TTC549 (cell line): ENCODE measurements at regions not wholly inside any gene's neighbourhood (a gene's known extent, or its start where the extent isn't known, plus 50 kb on each side); places are given as distances from the start of the nearest gene placed in this dataset.

Experiments
- FAIRE-seq: peaks from 2 replicates; lab custom pipeline; 2012; peaks lifted over from hg19 to GRCh38; lab: Jason Lieb, UNC

GRCh38 chr3:76631251-76631650, 408.6 kb upstream of the ROBO2 start:
- FAIRE-seq = no peak

DNA sequence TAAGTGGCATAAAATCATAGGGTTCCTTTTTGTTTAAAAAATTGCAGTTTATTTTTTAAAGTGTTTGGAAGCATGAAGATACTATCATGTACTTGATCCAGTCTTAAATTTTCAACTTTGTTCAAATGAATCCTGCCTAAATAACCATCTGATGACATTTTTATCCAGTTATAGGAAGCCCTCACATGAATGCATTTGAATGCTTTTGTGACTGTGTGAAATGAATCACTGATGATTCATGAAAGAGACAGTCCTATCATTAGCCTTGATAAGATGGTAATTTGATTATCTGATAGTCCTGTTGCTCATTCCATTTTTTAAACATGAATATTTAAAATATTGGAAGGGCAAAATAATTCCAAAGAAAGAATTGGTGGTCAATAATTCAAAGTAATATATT, 401.9 kb upstream of the ROBO2 start:
- FAIRE-seq = no peak

DNA sequence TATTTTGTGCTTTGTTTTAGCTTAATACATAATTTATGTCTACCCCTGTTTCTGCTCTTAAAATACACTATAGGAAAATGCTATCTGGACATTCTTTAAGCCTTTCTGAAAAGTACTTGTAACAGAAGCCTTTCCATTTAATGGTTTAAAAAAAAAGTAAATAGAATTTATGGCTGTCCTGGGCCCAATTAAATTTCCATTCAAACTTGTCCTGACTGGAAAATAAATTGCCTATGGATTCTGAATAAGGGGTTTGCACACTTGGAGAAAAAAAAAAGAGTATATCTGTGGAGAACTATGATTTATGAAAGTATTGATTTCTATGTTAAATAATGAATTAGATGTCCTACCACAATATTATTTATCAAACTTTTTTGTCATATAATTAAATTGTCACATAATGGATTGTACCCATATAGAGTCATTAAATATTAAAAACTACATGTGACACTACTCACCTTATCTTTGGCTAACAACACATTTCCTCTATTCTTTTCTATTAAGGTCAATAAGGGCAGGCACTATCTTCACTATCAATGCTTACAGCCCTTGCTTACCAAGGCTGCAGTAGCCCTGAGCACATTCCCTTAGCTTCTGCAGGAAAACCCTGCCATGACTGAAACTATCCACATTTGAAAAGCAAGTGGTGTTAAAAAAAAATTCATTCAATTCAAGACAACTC, 396.1 kb upstream of the ROBO2 start:
- FAIRE-seq = no peak

- no peak for FAIRE-seq
Observed at GRCh38 chr3:76644305-76644675, 395.6 kb upstream of the ROBO2 start.

GRCh38 chr3:76645724-76646123, 394.2 kb upstream of the ROBO2 start:
- no peak for FAIRE-seq

- no peak for FAIRE-seq
Observed at GRCh38 chr3:76646921-76647562, 392.9 kb upstream of the ROBO2 start.

- FAIRE-seq = no peak
Observed at GRCh38 chr3:76651784-76652183, 388.1 kb upstream of the ROBO2 start.

DNA sequence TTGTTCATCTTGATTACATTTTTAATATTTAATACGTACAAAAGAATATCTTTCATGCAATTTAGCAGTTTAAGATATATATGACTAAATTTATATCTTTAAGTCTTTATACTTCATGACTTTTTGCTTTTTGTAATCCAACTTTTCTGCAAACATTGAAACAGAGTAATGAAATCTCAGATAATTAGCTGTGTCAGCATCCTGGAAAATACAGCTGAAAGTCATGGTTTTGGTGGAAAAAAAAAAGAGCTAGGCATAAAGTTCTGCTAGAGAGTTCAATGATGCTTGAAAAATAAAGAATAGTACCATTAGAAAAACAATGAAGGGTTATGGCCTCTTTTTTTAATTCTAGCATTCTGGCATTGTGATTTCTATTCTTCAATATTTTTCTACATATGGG, 387.4 kb upstream of the ROBO2 start:
- FAIRE-seq = no peak

DNA sequence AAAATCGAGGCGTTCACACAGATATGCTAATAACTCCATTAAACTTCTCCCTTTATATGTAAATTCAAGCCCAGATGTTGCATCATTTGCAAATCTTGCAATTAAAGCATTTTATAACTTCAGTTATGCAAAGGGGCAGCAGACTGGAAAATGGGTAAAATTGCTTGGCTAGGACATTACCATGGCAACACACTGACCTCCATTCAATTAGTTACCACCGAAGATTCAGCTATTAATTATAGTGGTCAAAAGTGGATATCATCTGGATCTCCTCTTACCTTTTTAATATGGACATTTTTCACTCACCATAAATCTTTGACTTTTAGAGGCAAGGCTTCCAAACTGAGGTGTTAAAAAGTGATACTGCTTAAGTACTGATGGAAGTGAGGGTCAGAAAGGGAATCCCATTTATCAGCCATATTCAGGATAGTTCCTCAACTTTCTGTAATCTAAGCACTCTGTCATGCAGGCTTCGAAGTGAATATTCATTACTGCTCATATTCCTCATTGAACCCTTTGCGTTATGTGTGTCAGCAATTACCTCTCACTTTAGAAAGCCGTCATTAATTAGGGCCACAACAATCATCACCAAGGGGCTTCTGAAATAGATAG, 386.2 kb upstream of the ROBO2 start:
- FAIRE-seq = no peak

DNA sequence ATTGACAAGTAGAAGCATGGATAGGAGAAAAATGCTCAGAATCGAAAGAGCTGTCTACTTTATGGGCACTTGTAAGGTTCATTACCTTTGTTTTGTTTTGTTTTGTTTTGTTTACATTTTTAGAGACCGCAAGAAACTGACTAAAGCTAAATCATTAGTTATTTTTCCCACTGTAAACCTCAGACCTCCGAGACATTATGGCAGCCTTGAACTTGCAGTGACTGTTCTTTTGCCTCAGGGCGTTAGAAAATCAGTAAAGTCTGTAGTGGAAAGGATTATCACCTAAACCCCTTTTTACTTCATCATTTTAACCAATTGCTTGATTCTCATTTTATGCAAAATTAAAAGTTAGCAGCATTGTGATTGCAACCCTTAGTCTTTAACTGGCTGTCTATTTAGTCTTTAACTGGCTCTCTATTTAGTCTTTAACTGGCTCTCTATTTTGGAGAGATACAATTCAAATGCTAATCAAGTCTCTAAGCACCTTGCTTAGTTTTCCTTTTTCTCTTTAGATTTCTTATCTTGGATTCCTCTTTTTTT, 383.3 kb upstream of the ROBO2 start:
- FAIRE-seq = no peak

- FAIRE-seq = no peak
Observed at GRCh38 chr3:76657909-76658308, 382.0 kb upstream of the ROBO2 start.

DNA sequence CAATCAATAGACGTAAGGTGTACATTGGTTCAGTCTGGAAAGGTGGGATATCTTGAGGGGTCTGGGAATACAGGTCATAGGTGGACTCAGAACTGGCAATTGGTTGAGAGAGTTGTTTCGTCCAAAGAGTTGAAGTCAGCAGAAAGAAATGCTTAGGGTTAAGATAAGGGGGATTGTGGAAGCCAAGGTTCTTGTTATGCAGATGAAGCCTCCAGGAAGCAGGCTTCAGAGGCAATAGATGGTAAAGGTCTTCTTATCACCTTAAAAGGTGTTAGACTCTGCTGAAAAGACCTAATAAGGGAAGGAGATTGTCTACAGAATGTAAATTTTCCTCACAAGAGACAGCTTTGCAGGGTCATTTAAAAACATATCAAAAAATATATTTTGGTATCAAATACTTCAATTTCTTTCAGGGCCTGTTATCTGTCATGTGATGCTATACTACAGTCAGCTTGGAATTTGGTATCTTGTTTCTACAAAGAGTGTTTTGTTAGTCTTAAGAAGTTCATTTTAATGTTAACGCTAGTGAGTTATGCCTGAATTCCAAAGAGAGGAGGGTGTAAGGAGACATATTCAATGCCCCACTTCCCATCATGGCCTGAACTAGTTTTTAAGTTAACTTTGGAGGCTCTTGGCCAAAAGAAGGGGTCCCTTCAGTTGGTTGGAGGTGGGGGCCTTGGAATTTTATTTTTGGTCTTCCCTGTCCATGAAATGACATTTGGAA, 378.2 kb upstream of the ROBO2 start:
- FAIRE-seq = no peak

- FAIRE-seq = no peak
Observed at GRCh38 chr3:76664816-76665215, 375.1 kb upstream of the ROBO2 start.

DNA sequence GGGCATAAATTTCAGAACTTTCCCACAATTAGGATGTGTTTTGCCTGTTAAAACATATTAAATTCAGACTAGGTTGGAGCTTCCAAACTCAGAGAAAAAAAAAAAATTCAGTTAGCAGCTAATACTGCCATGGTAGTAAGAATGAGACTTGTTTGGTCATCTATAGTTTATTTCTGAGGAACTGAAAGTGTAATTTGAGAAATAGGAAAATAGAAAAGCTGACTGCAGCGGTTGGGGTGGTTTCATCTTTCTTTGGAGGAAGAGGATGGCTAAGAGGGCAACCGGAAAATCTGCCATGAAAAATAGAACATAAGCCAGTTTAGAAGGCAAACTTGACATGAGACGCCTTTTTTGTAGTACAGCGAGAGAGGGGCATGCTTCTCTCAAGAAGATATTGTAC, 371.2 kb upstream of the ROBO2 start:
- no peak for FAIRE-seq

- no peak for FAIRE-seq
Observed at GRCh38 chr3:76669322-76669721, 370.6 kb upstream of the ROBO2 start.

GRCh38 chr3:76673171-76673570, 366.7 kb upstream of the ROBO2 start:
- FAIRE-seq = no peak

DNA sequence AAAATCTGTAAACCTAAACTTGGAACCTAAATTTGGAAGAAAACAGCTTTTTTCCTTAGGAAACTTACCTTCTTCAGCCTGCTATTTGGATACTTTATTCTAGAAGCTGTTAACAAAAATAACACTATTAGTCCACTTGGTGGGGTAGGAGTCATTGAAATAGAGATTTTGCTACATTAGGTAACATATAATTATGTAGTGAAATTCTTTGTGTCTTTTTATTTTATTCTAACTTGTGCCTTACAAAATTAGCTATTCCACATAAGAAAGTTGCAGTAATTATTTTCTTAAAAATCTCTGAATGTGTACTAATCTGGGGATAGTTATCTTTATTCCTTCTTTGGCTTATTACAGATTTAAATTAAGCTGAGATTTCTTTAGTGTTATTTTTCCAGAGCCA, 360.4 kb upstream of the ROBO2 start:
- no peak for FAIRE-seq

DNA sequence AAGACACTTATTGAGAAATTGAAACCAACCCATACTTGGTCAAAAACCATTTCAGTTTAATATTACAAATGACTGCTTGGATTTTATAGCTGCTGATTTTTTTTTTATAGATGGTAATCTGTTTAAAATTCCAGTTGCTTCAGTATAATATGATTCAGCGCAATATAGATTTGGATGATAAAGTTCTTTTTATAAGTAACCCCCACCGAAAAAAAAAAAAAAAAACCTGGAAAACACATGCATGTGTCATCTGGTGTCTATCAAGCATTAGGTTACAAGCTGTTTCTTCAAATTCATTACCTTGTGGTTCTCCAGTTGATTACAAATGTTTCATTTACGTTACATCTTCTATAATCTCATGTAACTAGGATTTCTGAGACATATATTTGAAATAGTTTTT, 356.6 kb upstream of the ROBO2 start:
- FAIRE-seq = no peak

DNA sequence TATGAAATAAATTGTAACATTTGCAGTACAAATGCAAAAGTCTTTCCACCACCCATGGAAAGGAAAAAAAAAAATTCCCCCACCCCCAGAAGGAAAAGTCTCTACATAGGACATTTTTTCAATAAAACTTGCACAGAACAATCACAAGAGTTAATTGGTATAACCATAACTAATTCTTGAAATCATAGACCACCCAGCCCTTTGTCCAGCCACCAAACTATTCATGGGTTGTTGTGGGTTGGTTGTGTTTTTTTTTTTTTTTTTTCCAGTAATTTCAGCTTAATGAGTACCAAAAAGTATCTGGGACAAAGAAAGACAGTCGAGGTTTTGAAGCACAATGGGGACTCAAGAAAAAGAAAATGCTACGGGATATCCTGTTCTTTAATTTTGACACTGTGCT, 355.0 kb upstream of the ROBO2 start:
- no peak for FAIRE-seq

- no peak for FAIRE-seq
Observed at GRCh38 chr3:76685858-76686257, 354.0 kb upstream of the ROBO2 start.

DNA sequence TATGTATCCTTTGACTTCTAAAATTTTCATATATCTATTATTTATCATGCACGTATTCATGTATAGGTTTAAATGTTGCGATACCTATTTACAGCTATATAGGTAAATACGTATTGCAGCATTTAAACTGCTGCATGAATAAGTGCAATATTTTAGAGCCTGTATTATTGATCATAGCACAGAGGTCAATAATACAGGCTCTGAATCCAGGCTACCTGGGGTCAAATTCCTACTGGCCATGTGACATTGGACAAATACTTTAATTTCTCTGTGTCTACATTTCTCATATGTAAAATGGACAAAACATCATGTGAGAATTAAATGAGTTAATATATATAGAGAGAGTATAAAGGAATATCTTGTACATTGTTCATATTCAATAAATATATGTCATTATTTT, 352.9 kb upstream of the ROBO2 start:
- no peak for FAIRE-seq

DNA sequence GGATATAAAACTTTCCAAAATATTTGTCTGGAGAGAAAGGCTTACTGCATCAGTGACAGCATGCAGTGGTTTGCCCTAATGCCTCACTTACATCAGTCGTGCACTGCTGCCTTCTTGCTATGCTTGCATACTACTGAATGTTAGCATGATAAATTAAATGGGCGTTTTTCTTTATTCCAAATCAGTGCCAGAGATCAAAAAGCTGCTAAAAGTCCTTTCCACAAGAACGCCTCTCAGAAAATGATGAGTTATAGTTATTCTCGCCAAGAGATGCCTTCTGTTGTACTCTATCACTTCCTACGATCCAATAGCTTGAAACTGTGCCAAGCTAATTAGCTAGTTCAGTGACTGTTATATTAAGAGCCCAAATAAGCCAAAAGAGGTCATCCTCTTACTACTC, 345.8 kb upstream of the ROBO2 start:
- FAIRE-seq = no peak

DNA sequence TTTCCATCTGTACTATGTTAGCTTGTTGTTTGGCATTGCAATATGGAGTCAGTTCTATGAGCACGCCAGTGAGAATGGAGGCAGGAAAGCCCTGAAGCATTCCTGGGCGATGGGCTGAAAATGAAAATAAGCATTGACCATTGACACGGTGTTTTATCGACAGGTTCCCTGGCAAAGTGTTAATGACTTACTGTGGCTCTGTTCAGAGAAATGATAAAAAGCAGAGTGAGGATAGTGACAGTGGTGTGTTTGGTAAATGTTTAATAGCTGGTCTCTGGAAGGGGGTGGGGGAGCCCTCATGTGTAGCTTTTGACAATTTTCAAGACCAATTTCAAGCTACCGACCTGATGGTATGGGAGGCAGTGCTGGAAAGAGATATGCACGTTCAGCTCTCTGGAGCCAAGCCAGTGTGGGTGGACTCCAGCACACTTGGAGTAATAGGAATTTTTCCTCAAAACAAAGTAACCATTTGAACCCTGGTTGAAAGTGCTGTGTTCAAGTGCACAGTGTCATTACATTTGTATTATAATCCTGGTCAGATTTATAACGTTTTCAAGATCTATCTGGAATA, 341.7 kb upstream of the ROBO2 start:
- FAIRE-seq = no peak
